Stromal cell of bone marrow (primary cell): ENCODE measurements at regions not wholly inside any gene's neighbourhood (a gene's known extent, or its start where the extent isn't known, plus 50 kb on each side); places are given as distances from the start of the nearest gene placed in this dataset.

ENCODE experiments used
- DNase-seq: peaks from one replicate; pipeline ENCODE4 v3.0.0-alpha.2; 2012; ENCODE audit warnings: low read depth

- DNase-seq = no peak
These were observed 151.8 kb downstream of the ARL6IP6 start for GRCh38 chr2:152870239-152870638.

- no peak for DNase-seq
These were observed 149.0 kb downstream of the ARL6IP6 start for GRCh38 chr2:152867397-152867796.

- no peak for DNase-seq
These were observed 146.3 kb downstream of the ARL6IP6 start for GRCh38 chr2:152864601-152865149.

- no peak for DNase-seq
These were observed 145.4 kb downstream of the ARL6IP6 start for GRCh38 chr2:152863826-152864225.

GRCh38 chr2:152861349-152861942 lies 143.0 kb downstream of the ARL6IP6 start:
- DNase-seq = no peak

- DNase-seq = no peak
These were observed 140.3 kb downstream of the ARL6IP6 start for GRCh38 chr2:152858594-152859265.

- DNase-seq = peak; percentile 16
These were observed 128.5 kb downstream of the ARL6IP6 start for GRCh38 chr2:152846697-152847470.

GRCh38 chr2:152835674-152836073 lies 117.3 kb downstream of the ARL6IP6 start:
- no peak for DNase-seq

GRCh38 chr2:152827944-152828343 lies 109.5 kb downstream of the ARL6IP6 start:
- DNase-seq = no peak

- DNase-seq = no peak
These were observed 108.3 kb downstream of the ARL6IP6 start for GRCh38 chr2:152826581-152827279.

- no peak for DNase-seq
These were observed 107.4 kb downstream of the ARL6IP6 start for GRCh38 chr2:152825834-152826233.

- DNase-seq = no peak
These were observed 105.5 kb downstream of the ARL6IP6 start for GRCh38 chr2:152823905-152824304.

GRCh38 chr2:152822676-152823075 lies 104.3 kb downstream of the ARL6IP6 start:
- DNase-seq = no peak

GRCh38 chr2:152820048-152820447 lies 101.6 kb downstream of the ARL6IP6 start:
- DNase-seq = no peak

GRCh38 chr2:152815634-152816257 lies 97.3 kb downstream of the ARL6IP6 start:
- DNase-seq = no peak

GRCh38 chr2:152814475-152815030 lies 96.1 kb downstream of the ARL6IP6 start:
- no peak for DNase-seq

GRCh38 chr2:152813351-152813750 lies 94.9 kb downstream of the ARL6IP6 start:
- no peak for DNase-seq
